Naive thymus-derived CD4-positive, alpha-beta T cell (primary cell): ENCODE measurements at regions not wholly inside any gene's neighbourhood (a gene's known extent, or its start where the extent isn't known, plus 50 kb on each side); places are given as distances from the start of the nearest gene placed in this dataset.
A peak's percentile ranks its signal among the peaks of the same experiment; 100 is the strongest.

Source experiments
- ATAC-seq: fragments of 150-1000 bp; cut with Tn5 transposase; 2 replicates; pipeline ENCODE4 v1.10.0; 2021; ENCODE audit warnings: mild to moderate bottlenecking, moderate library complexity
- CTCF ChIA-PET: fragments of 350-600 bp; sonication (Branson Sonifier 250); formaldehyde crosslinking; loops from one replicate; lab custom pipeline; 2021; ENCODE audit warnings: antibody characterized with exemption; lab: Charles Lee
- POLR2A ChIA-PET: fragments of 350-600 bp; sonication (Branson Sonifier 250); formaldehyde crosslinking; loops from one replicate; lab custom pipeline; 2021; ENCODE audit warnings: antibody characterized with exemption, inconsistent platforms; lab: Charles Lee
- DNase-seq, 9 donors: peaks; one replicate each; pipeline versions ENCODE4 v3.0.0 to v3.0.0-alpha.2; 2020 to 2022; ENCODE audit warnings: mixed read lengths in 1 of 9
- H3K27ac ChIP-seq: one replicate; pipeline ENCODE4 v1.7.0; 2013; ENCODE audit warnings: mild to moderate bottlenecking, low read depth, low read length, moderate library complexity
- H3K27me3 ChIP-seq, 2 donors: one replicate each; pipeline ENCODE4 v1.7.0; 2013; ENCODE audit warnings: low read length in 2 of 2, mild to moderate bottlenecking in 2 of 2, moderate library complexity in 2 of 2; ENCODE audit not compliant: control insufficient read depth in 2 of 2, insufficient read depth in 2 of 2
- H3K36me3 ChIP-seq, 3 experiments: 1 replicate in 2 of 3; 2 replicates in 1 of 3; pipeline ENCODE4 v1.7.0; 2013; ENCODE audit warnings: low read length in 3 of 3, mild to moderate bottlenecking in 3 of 3, moderate library complexity in 1 of 3; ENCODE audit not compliant: insufficient read depth in 3 of 3, control insufficient read depth in 2 of 3
- H3K4me1 ChIP-seq, 2 donors: one replicate each; pipeline ENCODE4 v1.7.0; 2013; ENCODE audit warnings: low read length in 2 of 2, mild to moderate bottlenecking in 2 of 2, moderate library complexity in 1 of 2; ENCODE audit not compliant: control insufficient read depth in 2 of 2, insufficient read depth in 2 of 2
- H3K4me3 ChIP-seq: 2 replicates; pipeline ENCODE4 v1.7.0; 2013; ENCODE audit warnings: mild to moderate bottlenecking, low read length
- H3K9me3 ChIP-seq, 3 experiments: 1 replicate in 2 of 3; 2 replicates in 1 of 3; pipeline ENCODE4 v1.7.0; 2013; ENCODE audit warnings: low read length in 3 of 3; ENCODE audit not compliant: control insufficient read depth in 2 of 3
- H3K27ac Mint-ChIP-seq, 9 donors: one replicate each; pipeline ENCODE4 v1.8.0; 2020 to 2022; ENCODE audit warnings: mixed read lengths in 9 of 9, mild to moderate bottlenecking in 8 of 9, moderate library complexity in 5 of 9, inconsistent platforms in 2 of 9
- H3K27me3 Mint-ChIP-seq, 5 donors: one replicate each; pipeline ENCODE4 v1.8.0; 2021 to 2022; ENCODE audit warnings: mixed read lengths in 5 of 5, mild to moderate bottlenecking in 1 of 5
- H3K36me3 Mint-ChIP-seq, 5 donors: one replicate each; pipeline ENCODE4 v1.8.0; 2020 to 2022; ENCODE audit warnings: mixed read lengths in 5 of 5, mild to moderate bottlenecking in 3 of 5, inconsistent platforms in 1 of 5
- H3K4me1 Mint-ChIP-seq, 7 donors: one replicate each; pipeline ENCODE4 v1.8.0; 2020 to 2022; ENCODE audit warnings: mixed read lengths in 7 of 7, mild to moderate bottlenecking in 3 of 7, inconsistent platforms in 1 of 7
- H3K4me3 Mint-ChIP-seq, 10 donors: one replicate each; pipeline ENCODE4 v1.8.0; 2020 to 2022; ENCODE audit warnings: mild to moderate bottlenecking in 10 of 10, mixed read lengths in 10 of 10, moderate library complexity in 6 of 10, inconsistent platforms in 2 of 10
- H3K9me3 Mint-ChIP-seq, 11 donors: one replicate each; pipeline ENCODE4 v1.8.0; 2020 to 2022; ENCODE audit warnings: mixed read lengths in 11 of 11, mild to moderate bottlenecking in 4 of 11, inconsistent platforms in 1 of 11, moderate library complexity in 1 of 11
- intact Hi-C, 2 donors: fragments of 100-400 bp; cut with micrococcal nuclease; formaldehyde crosslinking; loops; one replicate each; pipeline ENCODE4 v1.15.1; 2023

- H3K4me1 Mint-ChIP-seq: no peaks in the 10 kb centered on the region
- Histone ChIP-seq H3K9me3 (no peaks in the 10 kb centered on the region), H3K36me3 (no peaks in the 10 kb centered on the region), H3K4me3 (no peak overlapping the region), H3K27ac (no peak overlapping the region), H3K4me1 (no peaks in the 10 kb centered on the region), H3K27me3 (no peaks in the 10 kb centered on the region)
- H3K4me3 Mint-ChIP-seq: no peak overlapping the region
- H3K27me3 Mint-ChIP-seq: no peaks in the 10 kb centered on the region
- H3K36me3 Mint-ChIP-seq: no peaks in the 10 kb centered on the region
- DNase-seq (peak in 1 of 9 donors; percentile 8), ATAC-seq (no peak)
- H3K9me3 Mint-ChIP-seq: peaks cover 0 to 4% (median 0%) of the 10 kb centered on the region in 11 donors
- CTCF ChIA-PET: no interaction called here
- no peak overlapping the region for H3K27ac Mint-ChIP-seq
- intact Hi-C loops: loop anchor here in 1 of 2 donors (2.0 kb wide), 2 partner anchors 626 to 836 kb away; no protein-coding TSS in a partner anchor
- POLR2A ChIA-PET: no interaction called here
Measured at GRCh38 chrX:83008415-83008814, 499.7 kb upstream of the POU3F4 start.

GRCh38 chrX:83019258-83019657 is 488.8 kb upstream of the POU3F4 start:
- POLR2A ChIA-PET: no interaction called here
- H3K36me3 Mint-ChIP-seq: no peaks in the 10 kb centered on the region
- CTCF ChIA-PET: no interaction called here

GRCh38 chrX:83022020-83022419 is 486.1 kb upstream of the POU3F4 start:
- Mint-ChIP-seq H3K27me3 (no peaks in the 10 kb centered on the region), H3K4me3 (no peak overlapping the region), H3K36me3 (peaks cover 0 to 3% (median 0%) of the 10 kb centered on the region in 5 donors), H3K4me1 (no peaks in the 10 kb centered on the region), H3K9me3 (peaks cover 0 to 26% (median 13%) of the 10 kb centered on the region in 11 donors), H3K27ac (no peak overlapping the region)
- intact Hi-C loops: no loop called here
- Histone ChIP-seq H3K9me3 (no peaks in the 10 kb centered on the region), H3K4me1 (no peaks in the 10 kb centered on the region), H3K36me3 (no peaks in the 10 kb centered on the region), H3K27me3 (no peaks in the 10 kb centered on the region), H3K27ac (no peak overlapping the region), H3K4me3 (no peak overlapping the region)
- ChIA-PET CTCF (no interaction called here), POLR2A (no interaction called here)
- DNase-seq (no peak), ATAC-seq (no peak)

More at GRCh38 chrX:83019258-83019657, 488.8 kb upstream of the POU3F4 start:
- Histone ChIP-seq H3K36me3 (no peaks in the 10 kb centered on the region), H3K9me3 (no peaks in the 10 kb centered on the region), H3K27me3 (no peaks in the 10 kb centered on the region), H3K4me1 (no peaks in the 10 kb centered on the region), H3K27ac (no peak overlapping the region), H3K4me3 (no peak overlapping the region)
- Mint-ChIP-seq H3K9me3 (peaks cover 0 to 12% (median 0%) of the 10 kb centered on the region in 11 donors), H3K27me3 (no peaks in the 10 kb centered on the region), H3K4me1 (no peaks in the 10 kb centered on the region), H3K4me3 (no peak overlapping the region), H3K27ac (no peak overlapping the region)
- intact Hi-C loops: no loop called here
- ATAC-seq: no peak
- no peak for DNase-seq
